Activated CD4-positive, alpha-beta memory T cell treated with anti-CD3 and anti-CD28 coated beads, Interleukin-2, amount 10 ng/mL, durations not matched to agents 7 days and 5 days (primary cell): ENCODE measurements at regions not wholly inside any gene's neighbourhood (a gene's known extent, or its start where the extent isn't known, plus 50 kb on each side); places are given as distances from the start of the nearest gene placed in this dataset.

Source experiments
- CTCF ChIA-PET: fragments of 350-600 bp; sonication (Branson Sonifier 250); formaldehyde crosslinking; loops from one replicate; lab custom pipeline; 2021; ENCODE audit warnings: antibody characterized with exemption, inconsistent platforms; lab: Charles Lee
- POLR2A ChIA-PET: fragments of 350-600 bp; sonication (Branson Sonifier 250); formaldehyde crosslinking; loops from one replicate; lab custom pipeline; 2021; ENCODE audit warnings: antibody characterized with exemption; lab: Charles Lee
- DNase-seq: peaks from one replicate; pipeline ENCODE4 v3.0.0-alpha.2; 2020
- H3K27ac Mint-ChIP-seq: one replicate; pipeline ENCODE4 v1.8.0; 2021; ENCODE audit warnings: mild to moderate bottlenecking, mixed read lengths
- H3K27me3 Mint-ChIP-seq: one replicate; pipeline ENCODE4 v1.8.0; 2021; ENCODE audit warnings: mixed read lengths
- H3K36me3 Mint-ChIP-seq: one replicate; pipeline ENCODE4 v1.8.0; 2021; ENCODE audit warnings: low read depth, mixed read lengths
- H3K4me1 Mint-ChIP-seq: one replicate; pipeline ENCODE4 v1.8.0; 2021; ENCODE audit warnings: mixed read lengths
- H3K4me3 Mint-ChIP-seq: one replicate; pipeline ENCODE4 v1.8.0; 2021; ENCODE audit warnings: mild to moderate bottlenecking, mixed read lengths
- H3K9me3 Mint-ChIP-seq: one replicate; pipeline ENCODE4 v1.8.0; 2021; ENCODE audit warnings: mixed read lengths

- DNase-seq, result no peak
- CTCF ChIA-PET, result no interaction called here
- H3K27ac Mint-ChIP-seq, result no peak overlapping the region
- no peaks in the 10 kb centered on the region for H3K4me1 Mint-ChIP-seq
- H3K36me3 Mint-ChIP-seq, result no peaks in the 10 kb centered on the region
- no peaks in the 10 kb centered on the region for H3K9me3 Mint-ChIP-seq
- H3K27me3 Mint-ChIP-seq, result no peaks in the 10 kb centered on the region
- POLR2A ChIA-PET, result no interaction called here
- no peak overlapping the region for H3K4me3 Mint-ChIP-seq
Observed at GRCh38 chr2:149745396-149746230, 158.0 kb upstream of the MMADHC start.

- Mint-ChIP-seq H3K27ac (no peak overlapping the region), H3K4me1 (no peaks in the 10 kb centered on the region), H3K4me3 (no peak overlapping the region), H3K9me3 (no peaks in the 10 kb centered on the region), H3K27me3 (no peaks in the 10 kb centered on the region), H3K36me3 (no peaks in the 10 kb centered on the region)
- no peak for DNase-seq
- ChIA-PET CTCF (no interaction called here), POLR2A (no interaction called here)
Observed at GRCh38 chr2:149744865-149745264, 157.3 kb upstream of the MMADHC start.

GRCh38 chr2:149743842-149744448 lies 156.4 kb upstream of the MMADHC start:
- DNase-seq, result no peak
- Mint-ChIP-seq H3K4me1 (no peaks in the 10 kb centered on the region), H3K9me3 (no peaks in the 10 kb centered on the region), H3K36me3 (no peaks in the 10 kb centered on the region), H3K27ac (no peak overlapping the region), H3K4me3 (no peak overlapping the region), H3K27me3 (no peaks in the 10 kb centered on the region)
- CTCF ChIA-PET, result no interaction called here
- POLR2A ChIA-PET, result no interaction called here

GRCh38 chr2:149741646-149742045 lies 154.1 kb upstream of the MMADHC start:
- H3K4me3 Mint-ChIP-seq, result no peak overlapping the region
- H3K27ac Mint-ChIP-seq, result no peak overlapping the region
- ChIA-PET CTCF (no interaction called here), POLR2A (no interaction called here)
- no peaks in the 10 kb centered on the region for H3K27me3 Mint-ChIP-seq
- no peaks in the 10 kb centered on the region for H3K36me3 Mint-ChIP-seq
- no peaks in the 10 kb centered on the region for H3K9me3 Mint-ChIP-seq
- DNase-seq, result no peak
- H3K4me1 Mint-ChIP-seq, result no peaks in the 10 kb centered on the region

GRCh38 chr2:149740490-149740889 lies 152.9 kb upstream of the MMADHC start:
- no peaks in the 10 kb centered on the region for H3K9me3 Mint-ChIP-seq
- no peak for DNase-seq
- CTCF ChIA-PET, result no interaction called here
- H3K4me1 Mint-ChIP-seq, result no peaks in the 10 kb centered on the region
- no peak overlapping the region for H3K4me3 Mint-ChIP-seq
- H3K27ac Mint-ChIP-seq, result no peak overlapping the region
- no peaks in the 10 kb centered on the region for H3K36me3 Mint-ChIP-seq
- POLR2A ChIA-PET, result no interaction called here
- H3K27me3 Mint-ChIP-seq, result no peaks in the 10 kb centered on the region

GRCh38 chr2:149739883-149740265 lies 152.3 kb upstream of the MMADHC start:
- Mint-ChIP-seq H3K36me3 (no peaks in the 10 kb centered on the region), H3K4me3 (no peak overlapping the region), H3K9me3 (no peaks in the 10 kb centered on the region), H3K27ac (no peak overlapping the region), H3K27me3 (no peaks in the 10 kb centered on the region), H3K4me1 (no peaks in the 10 kb centered on the region)
- CTCF ChIA-PET, result no interaction called here
- POLR2A ChIA-PET, result no interaction called here
- no peak for DNase-seq

GRCh38 chr2:149739171-149739882 lies 151.8 kb upstream of the MMADHC start:
- POLR2A ChIA-PET, result no interaction called here
- CTCF ChIA-PET, result interaction anchor here (0.7 kb wide), 1 partner anchor 37 kb away, joined by 3 read pairs; no protein-coding TSS in a partner anchor
- H3K9me3 Mint-ChIP-seq, result no peaks in the 10 kb centered on the region
- H3K4me3 Mint-ChIP-seq, result no peak overlapping the region
- no peaks in the 10 kb centered on the region for H3K27me3 Mint-ChIP-seq
- no peaks in the 10 kb centered on the region for H3K36me3 Mint-ChIP-seq
- DNase-seq, result no peak
- H3K4me1 Mint-ChIP-seq, result no peaks in the 10 kb centered on the region
- H3K27ac Mint-ChIP-seq, result no peak overlapping the region

- no peaks in the 10 kb centered on the region for H3K27me3 Mint-ChIP-seq
- H3K36me3 Mint-ChIP-seq, result no peaks in the 10 kb centered on the region
- ChIA-PET POLR2A (no interaction called here), CTCF (interaction anchor here (0.7 kb wide), 1 partner anchor 37 kb away, joined by 3 read pairs; no protein-coding TSS in a partner anchor)
- no peak overlapping the region for H3K4me3 Mint-ChIP-seq
- H3K9me3 Mint-ChIP-seq, result no peaks in the 10 kb centered on the region
- no peak overlapping the region for H3K27ac Mint-ChIP-seq
- no peak for DNase-seq
- no peaks in the 10 kb centered on the region for H3K4me1 Mint-ChIP-seq
Observed at GRCh38 chr2:149738767-149739166, 151.2 kb upstream of the MMADHC start.

- no peak for DNase-seq
- Mint-ChIP-seq H3K27me3 (no peaks in the 10 kb centered on the region), H3K9me3 (no peaks in the 10 kb centered on the region), H3K4me1 (no peaks in the 10 kb centered on the region), H3K4me3 (no peak overlapping the region), H3K27ac (no peak overlapping the region), H3K36me3 (no peaks in the 10 kb centered on the region)
- ChIA-PET POLR2A (no interaction called here), CTCF (no interaction called here)
Observed at GRCh38 chr2:149737896-149738295, 150.3 kb upstream of the MMADHC start.

GRCh38 chr2:149735237-149735958 lies 147.8 kb upstream of the MMADHC start:
- no peaks in the 10 kb centered on the region for H3K36me3 Mint-ChIP-seq
- DNase-seq, result no peak
- H3K9me3 Mint-ChIP-seq, result no peaks in the 10 kb centered on the region
- no peak overlapping the region for H3K27ac Mint-ChIP-seq
- no peak overlapping the region for H3K4me3 Mint-ChIP-seq
- ChIA-PET POLR2A (no interaction called here), CTCF (no interaction called here)
- H3K27me3 Mint-ChIP-seq, result no peaks in the 10 kb centered on the region
- no peaks in the 10 kb centered on the region for H3K4me1 Mint-ChIP-seq

GRCh38 chr2:149733936-149734685 lies 146.5 kb upstream of the MMADHC start:
- Mint-ChIP-seq H3K27ac (no peak overlapping the region), H3K4me3 (no peak overlapping the region), H3K27me3 (no peaks in the 10 kb centered on the region), H3K36me3 (no peaks in the 10 kb centered on the region), H3K9me3 (no peaks in the 10 kb centered on the region), H3K4me1 (no peaks in the 10 kb centered on the region)
- ChIA-PET POLR2A (no interaction called here), CTCF (no interaction called here)
- no peak for DNase-seq

- ChIA-PET POLR2A (no interaction called here), CTCF (no interaction called here)
- Mint-ChIP-seq H3K4me3 (no peak overlapping the region), H3K27ac (no peak overlapping the region), H3K4me1 (no peaks in the 10 kb centered on the region), H3K27me3 (no peaks in the 10 kb centered on the region), H3K9me3 (no peaks in the 10 kb centered on the region), H3K36me3 (no peaks in the 10 kb centered on the region)
- DNase-seq, result no peak
Observed at GRCh38 chr2:149732730-149733290, 145.2 kb upstream of the MMADHC start.
